ENCODE measurements at regions not wholly inside any gene's neighbourhood (a gene's known extent, or its start where the extent isn't known, plus 50 kb on each side); places are given as distances from the start of the nearest gene placed in this dataset.

DNA sequence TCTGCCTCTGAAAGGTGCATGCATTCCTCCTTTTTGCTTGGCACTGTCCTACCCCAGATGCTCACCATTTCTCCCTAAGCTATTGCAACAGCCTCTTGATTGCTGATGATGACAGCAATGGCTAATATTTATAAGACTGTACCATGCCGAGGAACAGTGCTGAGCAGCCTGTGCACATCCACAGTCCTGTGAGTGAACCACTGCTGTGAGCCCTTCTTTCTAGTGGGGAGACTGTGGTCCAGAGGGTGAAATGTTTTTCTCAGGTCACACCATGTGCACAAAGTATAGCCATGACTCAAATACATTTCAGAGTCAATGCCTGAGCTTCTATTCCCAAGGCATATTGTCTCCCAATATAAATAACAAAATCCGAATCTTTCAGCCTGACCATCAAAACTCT, 231.2 kb upstream of the LRTM1 start:
- peaks cover 1% of the 10 kb centered on the region for H3K27me3 Mint-ChIP-seq (ENCODE audit: unreplicated experiment)
- DNase-seq (ENCODE audit: low spot score) = no peak
- no peaks in the 10 kb centered on the region for H3K9me3 Mint-ChIP-seq (ENCODE audit: unreplicated experiment)
- H3K36me3 Mint-ChIP-seq (ENCODE audit: low read depth, unreplicated experiment) = no peaks in the 10 kb centered on the region
- H3K27ac Mint-ChIP-seq (ENCODE audit: unreplicated experiment) = no peak overlapping the region
- TF ChIP-seq, protein P1, sequence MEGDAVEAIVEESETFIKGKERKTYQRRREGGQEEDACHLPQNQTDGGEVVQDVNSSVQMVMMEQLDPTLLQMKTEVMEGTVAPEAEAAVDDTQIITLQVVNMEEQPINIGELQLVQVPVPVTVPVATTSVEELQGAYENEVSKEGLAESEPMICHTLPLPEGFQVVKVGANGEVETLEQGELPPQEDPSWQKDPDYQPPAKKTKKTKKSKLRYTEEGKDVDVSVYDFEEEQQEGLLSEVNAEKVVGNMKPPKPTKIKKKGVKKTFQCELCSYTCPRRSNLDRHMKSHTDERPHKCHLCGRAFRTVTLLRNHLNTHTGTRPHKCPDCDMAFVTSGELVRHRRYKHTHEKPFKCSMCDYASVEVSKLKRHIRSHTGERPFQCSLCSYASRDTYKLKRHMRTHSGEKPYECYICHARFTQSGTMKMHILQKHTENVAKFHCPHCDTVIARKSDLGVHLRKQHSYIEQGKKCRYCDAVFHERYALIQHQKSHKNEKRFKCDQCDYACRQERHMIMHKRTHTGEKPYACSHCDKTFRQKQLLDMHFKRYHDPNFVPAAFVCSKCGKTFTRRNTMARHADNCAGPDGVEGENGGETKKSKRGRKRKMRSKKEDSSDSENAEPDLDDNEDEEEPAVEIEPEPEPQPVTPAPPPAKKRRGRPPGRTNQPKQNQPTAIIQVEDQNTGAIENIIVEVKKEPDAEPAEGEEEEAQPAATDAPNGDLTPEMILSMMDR (IDR thresholded peaks at IDR 0.05; ENCODE audit: unreplicated experiment) = no peak
- no peaks in the 10 kb centered on the region for H3K4me1 Mint-ChIP-seq (ENCODE audit: unreplicated experiment)
- H3K4me3 Mint-ChIP-seq (ENCODE audit: unreplicated experiment) = no peak overlapping the region

DNA sequence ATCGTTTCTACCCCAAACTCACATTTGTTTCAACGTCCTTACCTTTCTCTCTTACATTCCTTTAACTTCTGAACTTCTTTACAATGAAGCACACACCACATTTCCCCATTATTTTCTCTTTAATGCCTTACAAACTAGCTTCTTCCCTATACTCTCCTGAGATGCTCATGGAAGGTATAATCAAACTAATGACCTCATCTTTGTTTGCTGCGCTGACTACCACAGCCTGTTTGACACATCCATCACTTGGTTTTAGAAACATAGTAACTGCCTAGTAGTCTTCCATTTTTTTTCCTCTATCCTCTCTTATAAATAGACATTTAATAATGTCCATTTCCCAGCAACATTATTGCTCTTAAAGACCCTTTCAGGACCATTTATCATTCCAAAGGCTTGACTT, 230.5 kb upstream of the LRTM1 start:
- H3K27ac Mint-ChIP-seq (ENCODE audit: unreplicated experiment) = no peak overlapping the region
- H3K27me3 Mint-ChIP-seq (ENCODE audit: unreplicated experiment) = peaks cover 1% of the 10 kb centered on the region
- TF ChIP-seq, protein P1 (IDR thresholded peaks at IDR 0.05; ENCODE audit: unreplicated experiment) = no peak
- no peak for DNase-seq (ENCODE audit: low spot score)
- H3K9me3 Mint-ChIP-seq (ENCODE audit: unreplicated experiment) = no peaks in the 10 kb centered on the region
- H3K4me3 Mint-ChIP-seq (ENCODE audit: unreplicated experiment) = no peak overlapping the region
- no peaks in the 10 kb centered on the region for H3K36me3 Mint-ChIP-seq (ENCODE audit: low read depth, unreplicated experiment)
- H3K4me1 Mint-ChIP-seq (ENCODE audit: unreplicated experiment) = no peaks in the 10 kb centered on the region

DNA sequence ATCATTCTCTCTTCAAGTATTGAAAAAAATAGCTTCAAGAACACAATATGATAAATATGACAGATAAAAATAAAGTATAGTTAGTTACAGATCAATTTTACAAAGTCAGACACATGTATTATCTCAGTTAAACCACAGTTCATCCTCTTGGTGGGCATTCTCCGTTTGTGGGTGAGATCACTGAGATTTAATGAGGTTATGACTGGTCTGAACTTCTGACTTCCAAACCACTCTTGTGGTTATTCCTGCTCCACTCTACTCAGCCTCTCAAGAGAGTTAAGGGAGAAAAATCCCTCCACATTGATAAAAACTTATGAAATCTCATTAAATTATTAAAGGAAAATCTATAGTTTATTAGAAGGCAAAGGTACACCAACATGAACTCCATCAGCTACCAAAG, 229.9 kb upstream of the LRTM1 start:
- Mint-ChIP-seq H3K27me3 (ENCODE audit: unreplicated experiment) (peaks cover 1% of the 10 kb centered on the region), H3K4me3 (ENCODE audit: unreplicated experiment) (no peak overlapping the region), H3K9me3 (ENCODE audit: unreplicated experiment) (no peaks in the 10 kb centered on the region), H3K27ac (ENCODE audit: unreplicated experiment) (no peak overlapping the region), H3K36me3 (ENCODE audit: low read depth, unreplicated experiment) (no peaks in the 10 kb centered on the region), H3K4me1 (ENCODE audit: unreplicated experiment) (no peaks in the 10 kb centered on the region)
- DNase-seq (ENCODE audit: low spot score) = no peak
- TF ChIP-seq, protein P1 (IDR thresholded peaks at IDR 0.05; ENCODE audit: unreplicated experiment) = no peak

DNA sequence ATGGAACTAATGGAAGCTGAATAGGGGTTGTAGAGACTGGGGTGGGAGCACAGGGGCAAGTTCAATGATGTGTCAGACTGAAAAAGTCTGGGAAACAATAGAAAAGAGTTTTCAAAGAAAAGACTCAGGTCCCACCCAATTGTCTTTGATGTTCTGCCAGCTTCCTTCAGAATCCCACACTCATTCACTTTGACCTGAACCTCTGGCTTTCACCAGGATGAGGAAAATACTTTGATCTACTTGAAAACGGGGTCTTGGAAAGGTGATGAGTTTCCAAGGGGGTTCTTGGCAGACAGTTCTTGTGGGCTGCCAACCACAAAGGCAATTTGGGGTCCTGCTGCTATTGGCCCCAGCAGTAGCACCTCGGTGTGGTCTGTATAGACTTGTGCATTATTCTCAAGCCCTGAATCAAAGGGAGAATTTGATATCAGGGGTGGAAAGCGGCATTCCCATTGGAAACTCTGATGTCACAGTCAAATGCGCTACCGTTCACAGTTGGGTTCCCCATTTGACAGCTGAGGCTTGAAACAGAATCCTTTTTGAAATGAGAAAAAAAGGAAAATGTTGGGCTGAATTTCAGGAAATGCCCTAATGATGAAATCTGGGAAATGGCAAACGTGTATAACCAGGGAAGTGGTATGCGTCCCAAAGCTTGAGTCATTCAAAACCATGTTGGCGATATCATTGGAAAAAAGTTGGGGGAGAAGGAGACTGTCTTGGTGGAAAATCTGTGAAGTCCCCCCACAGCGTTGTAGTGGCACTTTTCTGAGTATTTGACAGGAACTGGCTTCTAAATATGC, 229.2 kb upstream of the LRTM1 start:
- Mint-ChIP-seq H3K4me3 (ENCODE audit: unreplicated experiment) (no peak overlapping the region), H3K9me3 (ENCODE audit: unreplicated experiment) (no peaks in the 10 kb centered on the region), H3K27me3 (ENCODE audit: unreplicated experiment) (peaks cover 1% of the 10 kb centered on the region), H3K4me1 (ENCODE audit: unreplicated experiment) (no peaks in the 10 kb centered on the region), H3K27ac (ENCODE audit: unreplicated experiment) (no peak overlapping the region), H3K36me3 (ENCODE audit: low read depth, unreplicated experiment) (no peaks in the 10 kb centered on the region)
- TF ChIP-seq, protein P1 (IDR thresholded peaks at IDR 0.05; ENCODE audit: unreplicated experiment) = no peak
- DNase-seq (ENCODE audit: low spot score) = no peak

DNA sequence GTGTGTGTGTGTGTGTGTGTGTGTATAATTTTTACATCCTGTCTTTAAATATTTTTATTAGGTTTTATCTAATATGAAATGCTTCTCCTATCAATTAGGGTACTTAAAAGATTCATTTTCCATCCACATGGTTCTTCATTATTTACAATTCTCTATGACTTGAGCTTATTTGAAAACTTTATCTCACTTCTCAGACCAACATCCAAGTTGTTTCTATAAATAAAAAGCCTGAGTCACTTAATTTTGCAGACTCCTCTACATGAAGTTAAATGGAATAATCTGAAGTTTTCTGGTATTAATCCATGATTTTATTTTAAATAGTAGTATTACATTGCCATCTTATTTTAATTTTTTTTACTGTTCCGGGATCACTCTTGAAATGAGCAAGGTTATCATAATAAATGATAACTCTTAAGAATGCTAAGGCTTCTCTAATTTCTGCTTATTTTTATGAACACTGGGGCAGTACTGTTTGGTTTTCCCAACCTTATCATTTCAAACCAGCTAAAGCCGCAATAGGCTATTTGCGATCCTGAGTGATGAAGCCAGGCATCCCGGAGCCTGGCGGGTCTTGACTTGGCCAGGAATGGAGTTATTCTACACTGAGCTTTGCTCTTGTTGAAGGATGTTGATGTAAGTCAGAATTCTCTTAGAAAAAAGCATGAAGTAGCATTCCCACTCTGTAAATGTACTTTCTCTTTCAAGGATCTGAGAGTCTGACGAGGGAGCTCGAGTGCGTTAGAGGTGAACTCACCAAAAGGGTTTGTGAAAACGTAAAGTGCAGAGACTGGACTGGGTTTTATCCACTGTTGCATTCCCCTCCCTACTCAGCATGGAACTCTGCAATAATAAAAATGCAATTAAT, 220.2 kb upstream of the LRTM1 start:
- Mint-ChIP-seq H3K27ac (ENCODE audit: unreplicated experiment) (no peak overlapping the region), H3K4me3 (ENCODE audit: unreplicated experiment) (no peak overlapping the region), H3K9me3 (ENCODE audit: unreplicated experiment) (no peaks in the 10 kb centered on the region), H3K27me3 (ENCODE audit: unreplicated experiment) (no peaks in the 10 kb centered on the region), H3K36me3 (ENCODE audit: low read depth, unreplicated experiment) (no peaks in the 10 kb centered on the region), H3K4me1 (ENCODE audit: unreplicated experiment) (no peaks in the 10 kb centered on the region)
- no peak for DNase-seq (ENCODE audit: low spot score)
- TF ChIP-seq, protein P1 (IDR thresholded peaks at IDR 0.05; ENCODE audit: unreplicated experiment) = no peak
